Heart left ventricle (tissue), 13 donors: ENCODE measurements at regions not wholly inside any gene's neighbourhood (a gene's known extent, or its start where the extent isn't known, plus 50 kb on each side); places are given as distances from the start of the nearest gene placed in this dataset.

Experiments used
- POLR2A ChIP-seq, 2 donors: fragments of 450-650 bp; IDR thresholded peaks; one replicate each; pipeline ENCODE4 v1.6.1; 2017; ENCODE audit warnings: antibody characterized with exemption in 2 of 2, mild to moderate bottlenecking in 2 of 2, moderate library complexity in 2 of 2
- TF ChIP-seq, protein P1 (sequence below), 12 donors: fragments of 200-600 bp; sonication (generic) in 4 of 12; IDR thresholded peaks; one replicate each; pipeline versions ENCODE4 v1.5.0 to v1.8.0; 2018 to 2022; ENCODE audit warnings: antibody characterized with exemption in 12 of 12, mild to moderate bottlenecking in 5 of 12
- donor health status: ischemic (EF 13 %, LVEDD 7.1; RV severe dilation, severe dysfunction).
- donor health status: DM: no; HTN: yes; CAD: no.
- donor health status: DM: no; HTN: no; CAD: no.
- donor health status: ischemic (EF 25% LVEDD 6.9; RV normal size, moderate dysfunction).
- donor health status: ischemic (EF 25% LVEDD 5.7; RV mildly dilated, moderate dysfunction).
- donor health status: ischemic (EF 35%, LVEDD 5.7; RV mildly dilated, moderate dysfunction).
- donor health status: nonischemic (EF 11% LVEDD 7.7; RV severe dilation, severe dysfunction).
- donor health status: DM: yes; HTN: yes; CAD: no.
- donor health status: PGD.
- donor health status: ischemic (EF 29% LVEDD 5.4; RV normal size, mild dysfunction).
- donor health status: nonischemic (EF 23%, LVEDD 6.1; RV moderate dilation, normal function).

GRCh38 chr10:117689566-117689965 lies 147.0 kb downstream of the EMX2 start:
- TF ChIP-seq, protein P1, sequence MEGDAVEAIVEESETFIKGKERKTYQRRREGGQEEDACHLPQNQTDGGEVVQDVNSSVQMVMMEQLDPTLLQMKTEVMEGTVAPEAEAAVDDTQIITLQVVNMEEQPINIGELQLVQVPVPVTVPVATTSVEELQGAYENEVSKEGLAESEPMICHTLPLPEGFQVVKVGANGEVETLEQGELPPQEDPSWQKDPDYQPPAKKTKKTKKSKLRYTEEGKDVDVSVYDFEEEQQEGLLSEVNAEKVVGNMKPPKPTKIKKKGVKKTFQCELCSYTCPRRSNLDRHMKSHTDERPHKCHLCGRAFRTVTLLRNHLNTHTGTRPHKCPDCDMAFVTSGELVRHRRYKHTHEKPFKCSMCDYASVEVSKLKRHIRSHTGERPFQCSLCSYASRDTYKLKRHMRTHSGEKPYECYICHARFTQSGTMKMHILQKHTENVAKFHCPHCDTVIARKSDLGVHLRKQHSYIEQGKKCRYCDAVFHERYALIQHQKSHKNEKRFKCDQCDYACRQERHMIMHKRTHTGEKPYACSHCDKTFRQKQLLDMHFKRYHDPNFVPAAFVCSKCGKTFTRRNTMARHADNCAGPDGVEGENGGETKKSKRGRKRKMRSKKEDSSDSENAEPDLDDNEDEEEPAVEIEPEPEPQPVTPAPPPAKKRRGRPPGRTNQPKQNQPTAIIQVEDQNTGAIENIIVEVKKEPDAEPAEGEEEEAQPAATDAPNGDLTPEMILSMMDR (IDR thresholded peaks at IDR 0.05) = no peak
- no peak for TF ChIP-seq POLR2A (IDR thresholded peaks at IDR 0.05)
